HEK293 (cell line): ENCODE measurements at regions not wholly inside any gene's neighbourhood (a gene's known extent, or its start where the extent isn't known, plus 50 kb on each side); places are given as distances from the start of the nearest gene placed in this dataset.

ENCODE experiments used
- CTCF ChIA-PET: fragments of 350-600 bp; formaldehyde crosslinking; extraction: SDS; loops from one replicate; lab custom pipeline; 2021; ENCODE audit warnings: antibody characterized with exemption; lab: Yijun Ruan, JAX
- POLR2A ChIA-PET: fragments of 300-600 bp; formaldehyde crosslinking; extraction: SDS; loops from one replicate; lab custom pipeline; 2020; ENCODE audit warnings: antibody characterized with exemption, inconsistent platforms; lab: Yijun Ruan, JAX
- H3K27ac ChIP-seq: fragments of 200-500 bp; sonication (Bioruptor generic); 2 replicates; pipeline ENCODE4 v1.5.1; 2014; ENCODE audit warnings: low read depth, low read length, control low read depth, inconsistent platforms; ENCODE audit errors: extremely low read depth
- H3K36me3 ChIP-seq, 2 experiments: fragments of 200-500 bp in 1 of 2; sonication (Bioruptor generic) in 1 of 2; 1 replicate in 1 of 2; 2 replicates in 1 of 2; pipeline ENCODE4 v1.5.1; 2014 to 2017; ENCODE audit warnings: inconsistent platforms in 2 of 2, low read length in 2 of 2; ENCODE audit not compliant: control insufficient read depth in 2 of 2, insufficient read depth in 1 of 2
- H3K4me1 ChIP-seq: fragments of 200-500 bp; sonication (Bioruptor generic); 2 replicates; pipeline ENCODE4 v1.5.1; 2014; ENCODE audit warnings: mild to moderate bottlenecking, low read length, inconsistent platforms; ENCODE audit not compliant: control insufficient read depth, insufficient read depth
- H3K4me3 ChIP-seq: 2 replicates; pipeline ENCODE4 v1.5.1; 2011; ENCODE audit warnings: low read depth, mild to moderate bottlenecking, control low read depth, low read length, moderate library complexity
- H3K9me3 ChIP-seq: fragments of 200-500 bp; sonication (Bioruptor generic); 2 replicates; pipeline ENCODE4 v1.5.1; 2014; ENCODE audit warnings: low read depth, low read length, inconsistent platforms; ENCODE audit not compliant: control insufficient read depth, insufficient read depth
- BCL11B ChIP-seq: fragments of 450-650 bp; formaldehyde crosslinking; IDR thresholded peaks from 2 replicates; pipeline ENCODE4 v1.5.1; 2016; ENCODE audit warnings: low read depth, missing biosample characterization, missing genetic modification characterization
- HOXA7 ChIP-seq: sonication (generic); formaldehyde crosslinking; IDR thresholded peaks from 2 replicates; pipeline ENCODE4 v1.8.1; 2022; ENCODE audit warnings: missing genetic modification reagents, borderline replicate concordance
- KLF10 ChIP-seq: fragments of 450-650 bp; IDR thresholded peaks from 2 replicates; pipeline ENCODE4 v1.5.1; 2018; ENCODE audit warnings: missing biosample characterization, mild to moderate bottlenecking, missing genetic modification characterization
- KLF7 ChIP-seq: fragments of 450-650 bp; formaldehyde crosslinking; IDR thresholded peaks from 2 replicates; pipeline ENCODE4 v1.5.1; 2016; ENCODE audit warnings: missing biosample characterization, missing genetic modification characterization, borderline replicate concordance
- KLF8 ChIP-seq: fragments of 450-650 bp; formaldehyde crosslinking; IDR thresholded peaks from 2 replicates; pipeline ENCODE4 v1.5.1; 2016; ENCODE audit warnings: missing biosample characterization, missing genetic modification characterization
- KLF9 ChIP-seq: fragments of 450-650 bp; formaldehyde crosslinking; IDR thresholded peaks from 2 replicates; pipeline ENCODE4 v1.5.1; 2016; ENCODE audit warnings: missing biosample characterization, missing genetic modification characterization, low read depth
- OSR2 ChIP-seq: fragments of 450-650 bp; formaldehyde crosslinking; IDR thresholded peaks from 2 replicates; pipeline ENCODE4 v1.5.1; 2016; ENCODE audit warnings: missing biosample characterization, missing genetic modification characterization
- SALL2 ChIP-seq: fragments of 450-650 bp; formaldehyde crosslinking; IDR thresholded peaks from 2 replicates; pipeline ENCODE4 v1.5.0; 2017; ENCODE audit warnings: missing biosample characterization, mild to moderate bottlenecking, missing genetic modification characterization, borderline replicate concordance
- TRIM28 ChIP-seq: IDR thresholded peaks from 2 replicates; pipeline ENCODE4 v1.6.1; 2011; ENCODE audit warnings: low read length, control low read depth, borderline replicate concordance
- ZBTB20 ChIP-seq: fragments of 450-650 bp; formaldehyde crosslinking; IDR thresholded peaks from 2 replicates; pipeline ENCODE4 v1.5.1; 2016; ENCODE audit warnings: missing biosample characterization, missing genetic modification characterization
- ZIC2 ChIP-seq: fragments of 450-650 bp; formaldehyde crosslinking; IDR thresholded peaks from 2 replicates; pipeline ENCODE4 v1.5.1; 2016; ENCODE audit warnings: missing biosample characterization, missing genetic modification characterization
- ZNF112 ChIP-seq: fragments of 450-650 bp; formaldehyde crosslinking; IDR thresholded peaks from 2 replicates; pipeline ENCODE4 v1.5.0; 2017; ENCODE audit warnings: missing biosample characterization, missing genetic modification characterization
- ZNF138 ChIP-seq: fragments of 450-650 bp; formaldehyde crosslinking; IDR thresholded peaks from 2 replicates; pipeline ENCODE4 v1.5.1; 2016; ENCODE audit warnings: missing biosample characterization, missing genetic modification characterization, borderline replicate concordance
- ZNF140 ChIP-seq: fragments of 450-650 bp; formaldehyde crosslinking; IDR thresholded peaks from 2 replicates; pipeline ENCODE4 v1.5.1; 2016; ENCODE audit warnings: missing biosample characterization, missing genetic modification characterization
- ZNF23 ChIP-seq: fragments of 450-650 bp; formaldehyde crosslinking; IDR thresholded peaks from 2 replicates; pipeline ENCODE4 v1.5.1; 2016; ENCODE audit warnings: missing biosample characterization, missing genetic modification characterization, borderline replicate concordance
- ZNF24 ChIP-seq: fragments of 450-650 bp; formaldehyde crosslinking; IDR thresholded peaks from 2 replicates; pipeline ENCODE4 v1.5.1; 2016; ENCODE audit warnings: missing biosample characterization, missing genetic modification characterization
- ZNF266 ChIP-seq: fragments of 450-650 bp; formaldehyde crosslinking; IDR thresholded peaks from 2 replicates; pipeline ENCODE4 v1.5.1; 2016; ENCODE audit warnings: missing biosample characterization, missing genetic modification characterization, low read depth
- ZNF302 ChIP-seq: fragments of 450-650 bp; formaldehyde crosslinking; IDR thresholded peaks from 2 replicates; pipeline ENCODE4 v1.5.1; 2016; ENCODE audit warnings: missing biosample characterization, missing genetic modification characterization, low read depth
- ZNF366 ChIP-seq: fragments of 450-650 bp; formaldehyde crosslinking; conservative IDR thresholded peaks from 2 replicates; pipeline ENCODE4 v1.5.1; 2016; ENCODE audit warnings: missing biosample characterization, missing genetic modification characterization
- ZNF426 ChIP-seq: fragments of 450-650 bp; formaldehyde crosslinking; IDR thresholded peaks from 2 replicates; pipeline ENCODE4 v1.5.1; 2017; ENCODE audit warnings: missing biosample characterization, missing genetic modification characterization, mild to moderate bottlenecking, inconsistent platforms, moderate library complexity
- ZNF514 ChIP-seq: fragments of 450-650 bp; formaldehyde crosslinking; IDR thresholded peaks from 2 replicates; pipeline ENCODE4 v1.5.1; 2016; ENCODE audit warnings: missing biosample characterization, missing genetic modification characterization
- ZNF521 ChIP-seq: fragments of 450-650 bp; formaldehyde crosslinking; IDR thresholded peaks from 2 replicates; pipeline ENCODE4 v1.5.1; 2017; ENCODE audit warnings: missing biosample characterization, mild to moderate bottlenecking, missing genetic modification characterization
- ZNF544 ChIP-seq: fragments of 450-650 bp; formaldehyde crosslinking; IDR thresholded peaks from 2 replicates; pipeline ENCODE4 v1.5.0; 2017; ENCODE audit warnings: missing biosample characterization, missing genetic modification characterization
- ZNF585B ChIP-seq: fragments of 450-650 bp; formaldehyde crosslinking; IDR thresholded peaks from 2 replicates; pipeline ENCODE4 v1.5.1; 2016; ENCODE audit warnings: missing biosample characterization, missing genetic modification characterization
- ZNF677 ChIP-seq: fragments of 450-650 bp; IDR thresholded peaks from 2 replicates; pipeline ENCODE4 v1.5.0; 2018; ENCODE audit warnings: missing biosample characterization, mild to moderate bottlenecking, missing genetic modification characterization, moderate library complexity
- ZNF707 ChIP-seq: fragments of 450-650 bp; formaldehyde crosslinking; IDR thresholded peaks from 2 replicates; pipeline ENCODE4 v1.5.1; 2016; ENCODE audit warnings: missing biosample characterization, missing genetic modification characterization
- ZNF768 ChIP-seq: fragments of 450-650 bp; formaldehyde crosslinking; IDR thresholded peaks from 2 replicates; pipeline ENCODE4 v1.5.1; 2018; ENCODE audit warnings: missing biosample characterization, mild to moderate bottlenecking, missing genetic modification characterization
- TF ChIP-seq, protein P1 (sequence below): fragments of 450-650 bp; formaldehyde crosslinking; IDR thresholded peaks from 2 replicates; pipeline ENCODE4 v1.5.1; 2016; ENCODE audit warnings: missing biosample characterization, missing genetic modification characterization, borderline replicate concordance
- TF ChIP-seq, protein P2 (sequence below): fragments of 450-650 bp; formaldehyde crosslinking; IDR thresholded peaks from 2 replicates; pipeline ENCODE4 v1.5.1; 2016; ENCODE audit warnings: missing biosample characterization, missing genetic modification characterization
- TF ChIP-seq, protein P3 (sequence below): fragments of 450-650 bp; formaldehyde crosslinking; IDR thresholded peaks from 2 replicates; pipeline ENCODE4 v1.5.1; 2016; ENCODE audit warnings: missing biosample characterization, missing genetic modification characterization, low read depth

DNA sequence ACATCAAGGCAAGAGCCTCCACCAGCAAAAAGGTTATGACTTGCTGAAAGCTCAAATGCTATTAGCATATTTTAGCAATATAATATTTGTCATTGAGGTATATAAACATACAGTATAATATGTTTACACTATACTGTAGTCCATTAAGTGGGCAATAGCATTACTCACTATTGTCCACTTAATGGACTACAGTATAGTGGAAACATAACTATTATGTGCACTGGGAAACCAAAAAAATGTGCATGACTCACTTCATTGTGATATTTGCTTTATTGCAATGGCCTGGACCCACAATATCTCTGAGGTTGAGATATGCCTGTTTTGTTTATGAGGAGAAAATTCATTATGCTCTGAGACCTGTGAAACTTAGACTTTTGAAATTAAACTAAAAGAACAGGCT, 300.0 kb downstream of the BARHL2 start (continued):
- TF ChIP-seq BCL11B (tag by site-specific recombination) (no peak), ZNF112 (tag by site-specific recombination) (no peak), ZIC2 (tag by site-specific recombination) (no peak), ZNF140 (tag by site-specific recombination) (no peak), KLF8 (tag by site-specific recombination) (no peak), ZNF707 (tag by site-specific recombination) (no peak), ZNF302 (no peak)

DNA sequence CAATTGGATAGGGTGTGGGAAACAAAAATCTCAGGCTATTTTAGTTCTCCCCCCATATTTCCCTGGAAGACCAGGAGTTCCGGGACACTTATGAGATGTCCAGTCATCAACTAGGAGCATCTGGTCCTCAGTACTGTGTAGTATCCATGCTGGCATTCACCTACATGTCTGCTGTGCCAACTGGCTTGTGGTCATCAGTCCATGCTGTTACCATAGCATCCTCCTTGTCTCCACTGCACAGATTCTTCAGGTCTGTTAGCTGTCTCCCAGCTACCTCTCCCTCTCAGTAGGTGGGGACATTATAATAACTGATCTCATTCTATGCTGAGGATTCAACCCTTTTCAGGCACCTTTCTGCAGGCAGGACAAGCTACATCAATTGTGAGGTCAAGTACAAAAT, 302.9 kb downstream of the BARHL2 start:
- Histone ChIP-seq H3K4me1 (no peaks in the 10 kb centered on the region), H3K4me3 (no peak overlapping the region), H3K36me3 (no peaks in the 10 kb centered on the region), H3K27ac (no peak overlapping the region), H3K9me3 (no peaks in the 10 kb centered on the region)
- ChIA-PET POLR2A (no interaction called here), CTCF (interaction anchor here (1.0 kb wide), 1 partner anchor 8 kb away, joined by 3 read pairs; no protein-coding TSS in a partner anchor)
- no peak for TF ChIP-seq ZBTB20
- no peak for TF ChIP-seq ZNF23 (tag by site-specific recombination)
- no peak for TF ChIP-seq ZNF24 (tag by site-specific recombination)
- TF ChIP-seq ZNF521 (tag by site-specific recombination), result no peak
- no peak for TF ChIP-seq ZNF138 (tag by site-specific recombination)
- TF ChIP-seq SALL2 (tag by site-specific recombination), result no peak
- TF ChIP-seq, protein P1, sequence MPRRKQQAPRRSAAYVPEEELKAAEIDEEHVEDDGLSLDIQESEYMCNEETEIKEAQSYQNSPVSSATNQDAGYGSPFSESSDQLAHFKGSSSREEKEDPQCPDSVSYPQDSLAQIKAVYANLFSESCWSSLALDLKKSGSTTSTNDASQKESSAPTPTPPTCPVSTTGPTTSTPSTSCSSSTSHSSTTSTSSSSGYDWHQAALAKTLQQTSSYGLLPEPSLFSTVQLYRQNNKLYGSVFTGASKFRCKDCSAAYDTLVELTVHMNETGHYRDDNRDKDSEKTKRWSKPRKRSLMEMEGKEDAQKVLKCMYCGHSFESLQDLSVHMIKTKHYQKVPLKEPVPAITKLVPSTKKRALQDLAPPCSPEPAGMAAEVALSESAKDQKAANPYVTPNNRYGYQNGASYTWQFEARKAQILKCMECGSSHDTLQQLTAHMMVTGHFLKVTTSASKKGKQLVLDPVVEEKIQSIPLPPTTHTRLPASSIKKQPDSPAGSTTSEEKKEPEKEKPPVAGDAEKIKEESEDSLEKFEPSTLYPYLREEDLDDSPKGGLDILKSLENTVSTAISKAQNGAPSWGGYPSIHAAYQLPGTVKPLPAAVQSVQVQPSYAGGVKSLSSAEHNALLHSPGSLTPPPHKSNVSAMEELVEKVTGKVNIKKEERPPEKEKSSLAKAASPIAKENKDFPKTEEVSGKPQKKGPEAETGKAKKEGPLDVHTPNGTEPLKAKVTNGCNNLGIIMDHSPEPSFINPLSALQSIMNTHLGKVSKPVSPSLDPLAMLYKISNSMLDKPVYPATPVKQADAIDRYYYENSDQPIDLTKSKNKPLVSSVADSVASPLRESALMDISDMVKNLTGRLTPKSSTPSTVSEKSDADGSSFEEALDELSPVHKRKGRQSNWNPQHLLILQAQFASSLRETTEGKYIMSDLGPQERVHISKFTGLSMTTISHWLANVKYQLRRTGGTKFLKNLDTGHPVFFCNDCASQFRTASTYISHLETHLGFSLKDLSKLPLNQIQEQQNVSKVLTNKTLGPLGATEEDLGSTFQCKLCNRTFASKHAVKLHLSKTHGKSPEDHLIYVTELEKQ (tag by site-specific recombination), result no peak
- TF ChIP-seq ZNF544, result no peak

DNA sequence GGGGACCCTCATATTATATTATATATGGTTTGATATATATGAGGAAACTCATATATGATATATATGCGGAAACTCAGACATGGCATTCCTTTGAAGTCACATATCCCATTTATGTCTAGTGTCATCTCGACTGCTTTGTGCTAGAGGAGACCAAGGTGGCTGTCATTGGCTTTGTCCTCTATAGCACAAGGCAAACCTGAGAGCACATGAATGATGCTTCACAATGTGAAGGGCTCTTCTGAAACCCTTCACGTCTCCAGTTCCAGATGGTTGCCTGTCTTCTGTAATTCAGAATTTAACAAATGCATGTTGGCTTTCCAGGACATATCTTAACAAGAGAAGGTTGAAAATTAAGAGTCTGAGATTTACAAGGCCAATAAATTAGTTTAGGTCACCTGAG, 303.6 kb downstream of the BARHL2 start:
- Histone ChIP-seq H3K9me3 (no peaks in the 10 kb centered on the region), H3K4me3 (no peak overlapping the region), H3K27ac (no peak overlapping the region), H3K36me3 (no peaks in the 10 kb centered on the region), H3K4me1 (no peaks in the 10 kb centered on the region)
- ChIA-PET POLR2A (no interaction called here), CTCF (no interaction called here)
- TF ChIP-seq ZNF514 (tag by site-specific recombination) (no peak), KLF7 (tag by site-specific recombination) (no peak), ZNF677 (no peak), ZNF521 (tag by site-specific recombination) (no peak), ZNF585B (tag by site-specific recombination) (no peak), ZNF366 (tag by site-specific recombination) (no peak), HOXA7 (CRISPR knock-in tag) (no peak), ZNF266 (tag by site-specific recombination) (no peak), KLF9 (tag by site-specific recombination) (no peak), KLF10 (tag by site-specific recombination) (no peak), ZNF768 (tag by site-specific recombination) (no peak), OSR2 (tag by site-specific recombination) (no peak), ZNF23 (tag by site-specific recombination) (no peak), ZNF426 (tag by site-specific recombination) (no peak), TRIM28 (no peak)
- TF ChIP-seq, protein P2, sequence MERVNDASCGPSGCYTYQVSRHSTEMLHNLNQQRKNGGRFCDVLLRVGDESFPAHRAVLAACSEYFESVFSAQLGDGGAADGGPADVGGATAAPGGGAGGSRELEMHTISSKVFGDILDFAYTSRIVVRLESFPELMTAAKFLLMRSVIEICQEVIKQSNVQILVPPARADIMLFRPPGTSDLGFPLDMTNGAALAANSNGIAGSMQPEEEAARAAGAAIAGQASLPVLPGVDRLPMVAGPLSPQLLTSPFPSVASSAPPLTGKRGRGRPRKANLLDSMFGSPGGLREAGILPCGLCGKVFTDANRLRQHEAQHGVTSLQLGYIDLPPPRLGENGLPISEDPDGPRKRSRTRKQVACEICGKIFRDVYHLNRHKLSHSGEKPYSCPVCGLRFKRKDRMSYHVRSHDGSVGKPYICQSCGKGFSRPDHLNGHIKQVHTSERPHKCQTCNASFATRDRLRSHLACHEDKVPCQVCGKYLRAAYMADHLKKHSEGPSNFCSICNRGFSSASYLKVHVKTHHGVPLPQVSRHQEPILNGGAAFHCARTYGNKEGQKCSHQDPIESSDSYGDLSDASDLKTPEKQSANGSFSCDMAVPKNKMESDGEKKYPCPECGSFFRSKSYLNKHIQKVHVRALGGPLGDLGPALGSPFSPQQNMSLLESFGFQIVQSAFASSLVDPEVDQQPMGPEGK (tag by site-specific recombination), result no peak
- TF ChIP-seq, protein P3, sequence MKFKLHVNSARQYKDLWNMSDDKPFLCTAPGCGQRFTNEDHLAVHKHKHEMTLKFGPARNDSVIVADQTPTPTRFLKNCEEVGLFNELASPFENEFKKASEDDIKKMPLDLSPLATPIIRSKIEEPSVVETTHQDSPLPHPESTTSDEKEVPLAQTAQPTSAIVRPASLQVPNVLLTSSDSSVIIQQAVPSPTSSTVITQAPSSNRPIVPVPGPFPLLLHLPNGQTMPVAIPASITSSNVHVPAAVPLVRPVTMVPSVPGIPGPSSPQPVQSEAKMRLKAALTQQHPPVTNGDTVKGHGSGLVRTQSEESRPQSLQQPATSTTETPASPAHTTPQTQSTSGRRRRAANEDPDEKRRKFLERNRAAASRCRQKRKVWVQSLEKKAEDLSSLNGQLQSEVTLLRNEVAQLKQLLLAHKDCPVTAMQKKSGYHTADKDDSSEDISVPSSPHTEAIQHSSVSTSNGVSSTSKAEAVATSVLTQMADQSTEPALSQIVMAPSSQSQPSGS, result no peak
